Neural cell (in vitro differentiated cells): ENCODE measurements at regions not wholly inside any gene's neighbourhood (a gene's known extent, or its start where the extent isn't known, plus 50 kb on each side); places are given as distances from the start of the nearest gene placed in this dataset.

Source experiments
- H2AFZ ChIP-seq: fragments of 200-600, 300-800 bp; sonication (generic), shearing (Covaris generic); 2 replicates; pipeline ENCODE4 v1.6.0; 2014; ENCODE audit warnings: low read depth, mild to moderate bottlenecking, antibody characterized with exemption, low read length, moderate library complexity
- H3F3A ChIP-seq: fragments of 200-600 bp; shearing (Covaris generic); 2 replicates; pipeline ENCODE4 v1.6.1; 2016; ENCODE audit warnings: mild to moderate bottlenecking, moderate library complexity, mixed read lengths, antibody characterized with exemption, low read length; ENCODE audit not compliant: insufficient read depth, poor library complexity, severe bottlenecking
- H3K27ac ChIP-seq: fragments of 200-600, 300-800 bp; sonication (generic), shearing (Covaris generic); 2 replicates; pipeline ENCODE4 v1.5.1; 2014; ENCODE audit warnings: mild to moderate bottlenecking, low read length, moderate library complexity
- H3K27me3 ChIP-seq: fragments of 300-800, 200-600 bp; sonication (generic), shearing (Covaris generic); 2 replicates; pipeline ENCODE4 v1.6.0; 2014; ENCODE audit warnings: mild to moderate bottlenecking, low read depth, low read length, moderate library complexity; ENCODE audit not compliant: insufficient read depth
- H3K36me3 ChIP-seq: fragments of 300-800, 200-600 bp; sonication (generic), shearing (Covaris generic); 2 replicates; pipeline ENCODE4 v1.5.1; 2014; ENCODE audit warnings: mild to moderate bottlenecking, antibody characterized with exemption, low read length, moderate library complexity; ENCODE audit not compliant: insufficient read depth
- H3K4me2 ChIP-seq: fragments of 300-800, 200-600 bp; sonication (generic), shearing (Covaris generic); 2 replicates; pipeline ENCODE4 v1.6.0; 2014; ENCODE audit warnings: mild to moderate bottlenecking, low read length
- H3K4me3 ChIP-seq: fragments of 300-800, 200-600 bp; sonication (generic), shearing (Covaris generic); 2 replicates; pipeline ENCODE4 v1.5.1; 2014; ENCODE audit warnings: mild to moderate bottlenecking, low read length, moderate library complexity
- H3K79me2 ChIP-seq: fragments of 200-600 bp; shearing (Covaris generic); replicated peaks from 2 replicates; pipeline ENCODE4 v1.6.0; 2014; ENCODE audit warnings: mild to moderate bottlenecking, low read length, moderate library complexity; ENCODE audit not compliant: insufficient read depth
- H3K9ac ChIP-seq: fragments of 300-800, 200-600 bp; sonication (generic), shearing (Covaris generic); 2 replicates; pipeline ENCODE4 v1.6.1; 2016; ENCODE audit warnings: mild to moderate bottlenecking, low read length, mixed read lengths
- H3K9me2 ChIP-seq: fragments of 200-600 bp; shearing (Covaris generic); 2 replicates; pipeline ENCODE4 v1.6.1; 2016; ENCODE audit warnings: mild to moderate bottlenecking, low read length, mixed read lengths; ENCODE audit not compliant: insufficient read depth
- H3K9me3 ChIP-seq: fragments of 200-600, 300-800 bp; sonication (generic), shearing (Covaris generic); 2 replicates; pipeline ENCODE4 v1.6.1; 2016; ENCODE audit warnings: mild to moderate bottlenecking, mixed run types, low read length, moderate library complexity, mixed read lengths
- H4K20me1 ChIP-seq: fragments of 200-600 bp; shearing (Covaris generic); 2 replicates; pipeline ENCODE4 v1.6.1; 2016; ENCODE audit warnings: mild to moderate bottlenecking, mixed run types; ENCODE audit not compliant: insufficient read depth
- CTCF ChIP-seq: fragments of 450-650 bp; IDR thresholded peaks from 2 replicates; pipeline ENCODE4 v1.5.1; 2014; ENCODE audit warnings: antibody characterized with exemption, mild to moderate bottlenecking, moderate library complexity; ENCODE audit not compliant: poor library complexity, severe bottlenecking
- EP300 ChIP-seq: fragments of 450-650 bp; conservative IDR thresholded peaks from 2 replicates; pipeline ENCODE4 v1.6.1; 2014; ENCODE audit warnings: antibody characterized with exemption, mild to moderate bottlenecking, moderate library complexity; ENCODE audit not compliant: poor library complexity, severe bottlenecking
- EZH2 ChIP-seq: fragments of 200-600, 300-800 bp; shearing (Covaris generic), sonication (generic); IDR thresholded peaks from 2 replicates; pipeline ENCODE4 v1.6.1; 2014; ENCODE audit warnings: antibody characterized with exemption, low read length, borderline replicate concordance, mild to moderate bottlenecking; ENCODE audit not compliant: insufficient read depth, poor library complexity, severe bottlenecking
- MXI1 ChIP-seq: fragments of 450-650 bp; conservative IDR thresholded peaks from 2 replicates; pipeline ENCODE4 v1.6.1; 2014; ENCODE audit warnings: antibody characterized with exemption, mild to moderate bottlenecking; ENCODE audit not compliant: poor library complexity, severe bottlenecking
- POLR2AphosphoS5 ChIP-seq: IDR thresholded peaks from 2 replicates; pipeline ENCODE4 v1.6.1; 2012
- RAD21 ChIP-seq: fragments of 450-650 bp; conservative IDR thresholded peaks from 2 replicates; pipeline ENCODE4 v1.6.1; 2014; ENCODE audit warnings: antibody characterized with exemption, mild to moderate bottlenecking, moderate library complexity
- REST ChIP-seq: IDR thresholded peaks from 2 replicates; pipeline ENCODE4 v1.6.1; 2012; ENCODE audit warnings: borderline replicate concordance
- SMC3 ChIP-seq: fragments of 450-650 bp; conservative IDR thresholded peaks from 2 replicates; pipeline ENCODE4 v1.6.1; 2014; ENCODE audit warnings: antibody characterized with exemption, mild to moderate bottlenecking, moderate library complexity; ENCODE audit not compliant: poor library complexity
- TAF1 ChIP-seq: IDR thresholded peaks from 2 replicates; pipeline ENCODE4 v1.6.1; 2012; ENCODE audit warnings: low read depth

- Histone ChIP-seq H3K9me2 (no peaks in the 10 kb centered on the region), H3K4me3 (no peak overlapping the region), H3K9me3 (no peaks in the 10 kb centered on the region), H3K4me2 (no peak overlapping the region), H3K9ac (no peak overlapping the region), H4K20me1 (no peaks in the 10 kb centered on the region), H2AFZ (peak overlapping the region; percentile 15), H3K27me3 (no peaks in the 10 kb centered on the region), H3K79me2 (no peaks in the 10 kb centered on the region), H3K27ac (no peak overlapping the region), H3F3A (no peaks in the 10 kb centered on the region), H3K36me3 (no peaks in the 10 kb centered on the region)
- no peak for TF ChIP-seq REST
- no peak for TF ChIP-seq RAD21
- no peak for TF ChIP-seq EP300
- TF ChIP-seq CTCF, result no peak
- no peak for TF ChIP-seq POLR2AphosphoS5
- TF ChIP-seq EZH2, result no peak
- no peak for TF ChIP-seq TAF1
- no peak for TF ChIP-seq SMC3
These were observed 133.3 kb upstream of the CHL1 start for GRCh38 chr3:63095-63765.

GRCh38 chr3:69690-70089, 126.9 kb upstream of the CHL1 start:
- no peak overlapping the region for H2AFZ ChIP-seq
- H4K20me1 ChIP-seq, result no peaks in the 10 kb centered on the region
- TF ChIP-seq POLR2AphosphoS5 (no peak), REST (no peak), MXI1 (no peak), EP300 (no peak), CTCF (no peak), SMC3 (no peak), EZH2 (no peak), RAD21 (no peak), TAF1 (no peak)
- no peaks in the 10 kb centered on the region for H3K36me3 ChIP-seq
- no peaks in the 10 kb centered on the region for H3K27me3 ChIP-seq
- no peak overlapping the region for H3K9ac ChIP-seq
- H3K9me2 ChIP-seq, result no peaks in the 10 kb centered on the region
- no peak overlapping the region for H3K4me3 ChIP-seq
- H3K9me3 ChIP-seq, result no peaks in the 10 kb centered on the region
- no peaks in the 10 kb centered on the region for H3F3A ChIP-seq
- no peaks in the 10 kb centered on the region for H3K79me2 ChIP-seq
- no peak overlapping the region for H3K27ac ChIP-seq
- H3K4me2 ChIP-seq, result no peak overlapping the region
